Endothelial cell of umbilical vein (primary cell): ENCODE measurements at regions not wholly inside any gene's neighbourhood (a gene's known extent, or its start where the extent isn't known, plus 50 kb on each side); places are given as distances from the start of the nearest gene placed in this dataset.

Experiments used
- BruUV-seq: library from RNA; stranded (reverse); fragments of 400-500 nt; replicated peaks from 2 replicates; lab custom pipeline; 2021; lab: Mats Ljungman, UMichigan
- CTCF ChIA-PET: fragments of 300-600, 350-600 bp; sonication (Branson Sonifier 250); formaldehyde crosslinking; loops from one replicate; lab custom pipeline; 2021; ENCODE audit warnings: antibody characterized with exemption, inconsistent platforms; lab: Charles Lee
- POLR2A ChIA-PET: fragments of 300-600, 350-600 bp; sonication (Branson Sonifier 250); formaldehyde crosslinking; loops from one replicate; lab custom pipeline; 2021; ENCODE audit warnings: antibody characterized with exemption, inconsistent platforms; lab: Charles Lee
- DNase-seq: peaks from one replicate; pipeline ENCODE4 v3.0.0-alpha.2; 2011; ENCODE audit warnings: low read depth, low spot score
- FAIRE-seq: peaks from 2 replicates; lab custom pipeline; 2011; peaks lifted over from hg19 to GRCh38; lab: Jason Lieb, UNC
- H2AFZ ChIP-seq: 2 replicates; pipeline ENCODE4 v1.6.0; 2012; ENCODE audit warnings: low read depth, low read length, control low read depth, inconsistent platforms
- H3K27ac ChIP-seq: 2 replicates; pipeline ENCODE4 v1.5.1; 2011; ENCODE audit warnings: low read depth, mild to moderate bottlenecking, control low read depth, low read length, moderate library complexity; ENCODE audit not compliant: insufficient read depth
- H3K27me3 ChIP-seq, 2 experiments: 2 replicates each; pipeline versions ENCODE4 v1.6.0 to v1.6.1; 2011; ENCODE audit warnings: low read length in 2 of 2, mixed read lengths in 1 of 2; ENCODE audit not compliant: control insufficient read depth in 2 of 2, insufficient read depth in 2 of 2
- H3K36me3 ChIP-seq, 2 experiments: 2 replicates in 1 of 2; 3 replicates in 1 of 2; pipeline ENCODE4 v1.5.1; 2011; ENCODE audit warnings: low read length in 2 of 2, mild to moderate bottlenecking in 1 of 2, moderate library complexity in 1 of 2; ENCODE audit not compliant: control insufficient read depth in 2 of 2, insufficient read depth in 2 of 2; ENCODE audit errors: extremely low read depth in 1 of 2
- H3K4me1 ChIP-seq: 3 replicates; pipeline ENCODE4 v1.5.1; 2011; ENCODE audit warnings: mild to moderate bottlenecking, low read length; ENCODE audit not compliant: control insufficient read depth, insufficient read depth; ENCODE audit errors: extremely low read depth
- H3K4me2 ChIP-seq: 2 replicates; pipeline ENCODE4 v1.6.1; 2011; ENCODE audit warnings: low read length, control low read depth, mixed read lengths; ENCODE audit not compliant: insufficient read depth
- H3K4me3 ChIP-seq, 3 experiments: fragments of 200-600 bp in 1 of 3; sonication (generic), shearing (Covaris generic) in 1 of 3; replicated peaks in 1 of 3; 2 replicates each; pipeline ENCODE4 v1.5.1; 2011 to 2016; ENCODE audit warnings: control low read depth in 3 of 3, low read length in 3 of 3, mild to moderate bottlenecking in 2 of 3, inconsistent platforms in 1 of 3, low read depth in 1 of 3, moderate library complexity in 1 of 3; ENCODE audit not compliant: insufficient read depth in 1 of 3
- H3K79me2 ChIP-seq: 2 replicates; pipeline ENCODE4 v1.6.0; 2012; ENCODE audit warnings: low read length, inconsistent platforms; ENCODE audit not compliant: control insufficient read depth, insufficient read depth
- H3K9ac ChIP-seq: replicated peaks from 2 replicates; pipeline ENCODE3; 2011; ENCODE audit warnings: low read length, control low read depth; ENCODE audit not compliant: insufficient read depth; ENCODE audit errors: extremely low read depth
- H3K9me1 ChIP-seq: replicated peaks from 3 replicates; pipeline ENCODE4 v1.6.0; 2011; ENCODE audit warnings: mild to moderate bottlenecking, low read length; ENCODE audit not compliant: control insufficient read depth, insufficient read depth; ENCODE audit errors: extremely low read depth
- H3K9me3 ChIP-seq: replicated peaks from 2 replicates; pipeline ENCODE4 v1.5.1; 2012; ENCODE audit warnings: low read length, inconsistent platforms; ENCODE audit not compliant: control insufficient read depth, insufficient read depth
- H4K20me1 ChIP-seq: replicated peaks from 2 replicates; pipeline ENCODE3; 2011; ENCODE audit warnings: mild to moderate bottlenecking, low read length; ENCODE audit not compliant: control insufficient read depth, insufficient read depth; ENCODE audit errors: extremely low read depth
- EZH2 ChIP-seq: IDR thresholded peaks from 2 replicates; pipeline ENCODE4 v1.6.1; 2012; ENCODE audit warnings: borderline replicate concordance, low read depth, mild to moderate bottlenecking, moderate library complexity, low read length, inconsistent platforms; ENCODE audit not compliant: severe bottlenecking
- FOS ChIP-seq: IDR thresholded peaks from 2 replicates; pipeline ENCODE4 v1.6.1; 2011; ENCODE audit warnings: mild to moderate bottlenecking, low read length, moderate library complexity, borderline replicate concordance; ENCODE audit not compliant: insufficient read depth
- GATA2 ChIP-seq: IDR thresholded peaks from 2 replicates; pipeline ENCODE4 v1.7.0; 2011; ENCODE audit warnings: low read depth, mild to moderate bottlenecking, moderate library complexity, mixed read lengths, low read length; ENCODE audit not compliant: insufficient read length, insufficient read depth
- JUN ChIP-seq: IDR thresholded peaks from 2 replicates; pipeline ENCODE4 v1.6.1; 2011; ENCODE audit warnings: borderline replicate concordance, low read depth; ENCODE audit not compliant: insufficient read length, insufficient read depth
- MYC ChIP-seq: IDR thresholded peaks from one replicate; pipeline ENCODE4 v1.6.1; 2011; ENCODE audit warnings: mild to moderate bottlenecking, low read depth, low read length
- POLR2A ChIP-seq: IDR thresholded peaks from 2 replicates; pipeline ENCODE4 v1.6.1; 2012; ENCODE audit warnings: low read depth, mild to moderate bottlenecking, control low read depth, low read length
- POLR2AphosphoS5 ChIP-seq: IDR thresholded peaks from 2 replicates; pipeline ENCODE4 v1.6.1; 2012; ENCODE audit warnings: low read depth, mild to moderate bottlenecking, control low read depth, low read length, moderate library complexity; ENCODE audit not compliant: insufficient read depth
- dilution Hi-C: fragments of 300-500 bp; cut with MboI; formaldehyde crosslinking; loops from one replicate; pipeline ENCODE4 v1.15.0; 2019; ENCODE audit warnings: low sequenced_read_pairs; ENCODE audit not compliant: extremely low pct_ligation_motif_present
- intact Hi-C: fragments of 100-400 bp; cut with micrococcal nuclease; formaldehyde crosslinking; loops from one replicate; pipeline ENCODE4 v1.10.0; 2022
- TF ChIP-seq, protein P1 (sequence below): IDR thresholded peaks from 2 replicates; pipeline ENCODE4 v1.6.1; 2011; ENCODE audit not compliant: insufficient read depth, insufficient read length
- TF ChIP-seq, protein P2 (sequence below), 2 donors: IDR thresholded peaks; 1 replicate in 1 of 2; 2 replicates in 1 of 2; pipeline ENCODE4 v1.5.1; 2011; ENCODE audit warnings: low read length in 2 of 2, mild to moderate bottlenecking in 2 of 2, moderate library complexity in 2 of 2, control low read depth in 1 of 2, inconsistent platforms in 1 of 2, low read depth in 1 of 2; ENCODE audit not compliant: insufficient read depth in 1 of 2; ENCODE audit errors: extremely low read depth in 1 of 2

DNA sequence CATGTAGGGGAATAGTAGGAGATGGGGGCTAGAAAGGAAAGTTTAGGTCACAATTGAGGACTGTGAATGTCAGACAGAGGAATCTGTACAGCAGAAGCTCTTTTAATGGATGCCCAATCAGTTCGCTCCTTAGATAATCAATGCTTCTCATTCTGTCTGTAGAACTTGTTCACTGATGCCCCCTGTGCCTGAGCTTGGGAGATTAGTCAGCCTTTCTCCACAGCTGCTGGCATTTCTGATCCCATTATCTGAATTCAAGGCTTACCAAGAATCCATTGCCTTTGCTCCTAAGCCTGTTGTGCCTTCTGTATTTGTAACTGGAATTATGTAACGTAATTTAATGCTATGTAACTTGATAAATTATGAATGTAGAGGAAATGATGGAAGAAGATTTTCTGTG, 53.2 kb upstream of the BBS12 start:
- dilution Hi-C loops, result no loop called here

DNA sequence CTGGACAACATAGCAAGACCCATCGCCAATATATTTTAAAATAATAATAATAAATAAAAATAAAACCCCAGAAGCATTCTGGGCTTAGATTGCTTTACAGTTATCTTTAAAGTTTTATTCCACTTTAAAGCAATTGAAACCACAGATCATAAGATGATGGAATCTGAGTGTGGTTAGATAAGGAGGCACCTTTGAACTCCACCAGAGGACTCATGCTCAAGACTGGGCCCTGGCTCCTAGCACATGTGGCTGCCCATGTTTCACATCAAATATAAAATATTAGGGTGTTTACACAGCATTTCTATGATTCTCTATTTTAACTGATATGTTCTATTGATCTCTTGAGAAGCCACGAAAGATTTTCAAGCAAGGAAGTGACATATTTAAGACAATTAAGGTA, 52.6 kb upstream of the BBS12 start:
- FAIRE-seq (no peak), DNase-seq (no peak)
- Histone ChIP-seq H3K4me1 (peaks cover 3% of the 10 kb centered on the region), H3K27ac (no peak overlapping the region), H3K4me2 (no peak overlapping the region), H3K9me3 (no peaks in the 10 kb centered on the region), H3K79me2 (no peaks in the 10 kb centered on the region), H3K36me3 (no peaks in the 10 kb centered on the region), H4K20me1 (no peaks in the 10 kb centered on the region), H2AFZ (no peak overlapping the region), H3K9ac (no peak overlapping the region), H3K27me3 (no peaks in the 10 kb centered on the region), H3K9me1 (no peaks in the 10 kb centered on the region), H3K4me3 (no peak overlapping the region)
- ChIA-PET CTCF (no interaction called here), POLR2A (no interaction called here)
- BruUV-seq, result no TSS peak
- no peak for TF ChIP-seq GATA2
- TF ChIP-seq POLR2AphosphoS5, result no peak
- TF ChIP-seq JUN, result no peak
- TF ChIP-seq, protein P1, sequence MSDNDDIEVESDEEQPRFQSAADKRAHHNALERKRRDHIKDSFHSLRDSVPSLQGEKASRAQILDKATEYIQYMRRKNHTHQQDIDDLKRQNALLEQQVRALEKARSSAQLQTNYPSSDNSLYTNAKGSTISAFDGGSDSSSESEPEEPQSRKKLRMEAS, result no peak
- TF ChIP-seq FOS, result no peak
- TF ChIP-seq EZH2, result no peak
- TF ChIP-seq MYC, result no peak
- dilution Hi-C loops (no loop called here), intact Hi-C loops (no loop called here)

More for the DNA sequence above, 53.2 kb upstream of the BBS12 start:
- no peaks in the 10 kb centered on the region for H3K9me1 ChIP-seq
- H3K27ac ChIP-seq, result no peak overlapping the region
- no peak overlapping the region for H3K9ac ChIP-seq
- no peaks in the 10 kb centered on the region for H3K9me3 ChIP-seq
- TF ChIP-seq, protein P2, sequence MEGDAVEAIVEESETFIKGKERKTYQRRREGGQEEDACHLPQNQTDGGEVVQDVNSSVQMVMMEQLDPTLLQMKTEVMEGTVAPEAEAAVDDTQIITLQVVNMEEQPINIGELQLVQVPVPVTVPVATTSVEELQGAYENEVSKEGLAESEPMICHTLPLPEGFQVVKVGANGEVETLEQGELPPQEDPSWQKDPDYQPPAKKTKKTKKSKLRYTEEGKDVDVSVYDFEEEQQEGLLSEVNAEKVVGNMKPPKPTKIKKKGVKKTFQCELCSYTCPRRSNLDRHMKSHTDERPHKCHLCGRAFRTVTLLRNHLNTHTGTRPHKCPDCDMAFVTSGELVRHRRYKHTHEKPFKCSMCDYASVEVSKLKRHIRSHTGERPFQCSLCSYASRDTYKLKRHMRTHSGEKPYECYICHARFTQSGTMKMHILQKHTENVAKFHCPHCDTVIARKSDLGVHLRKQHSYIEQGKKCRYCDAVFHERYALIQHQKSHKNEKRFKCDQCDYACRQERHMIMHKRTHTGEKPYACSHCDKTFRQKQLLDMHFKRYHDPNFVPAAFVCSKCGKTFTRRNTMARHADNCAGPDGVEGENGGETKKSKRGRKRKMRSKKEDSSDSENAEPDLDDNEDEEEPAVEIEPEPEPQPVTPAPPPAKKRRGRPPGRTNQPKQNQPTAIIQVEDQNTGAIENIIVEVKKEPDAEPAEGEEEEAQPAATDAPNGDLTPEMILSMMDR (IDR thresholded peaks at IDR 0.05; ENCODE audit: extremely low read depth in 1 of 2, insufficient read depth in 1 of 2, low read depth in 1 of 2, low read length in 2 of 2), result no peak
- TF ChIP-seq JUN (no peak), FOS (no peak), POLR2A (no peak), MYC (no peak), POLR2AphosphoS5 (no peak)
- peaks cover 9% of the 10 kb centered on the region for H3K4me1 ChIP-seq
- no peak overlapping the region for H3K4me3 ChIP-seq
- no peak overlapping the region for H3K4me2 ChIP-seq
- FAIRE-seq, result no peak
- no peaks in the 10 kb centered on the region for H4K20me1 ChIP-seq
- BruUV-seq, result no TSS peak
- CTCF ChIA-PET, result interaction anchor here (1.2 kb wide), 1 partner anchor 38 kb away, joined by 5 read pairs; no protein-coding TSS in a partner anchor
- no peaks in the 10 kb centered on the region for H3K36me3 ChIP-seq
- DNase-seq, result no peak
- H3K27me3 ChIP-seq, result no peaks in the 10 kb centered on the region
- intact Hi-C loops, result no loop called here
- H2AFZ ChIP-seq, result no peak overlapping the region
- no peaks in the 10 kb centered on the region for H3K79me2 ChIP-seq
- POLR2A ChIA-PET, result no interaction called here
